ENCODE measurements at regions not wholly inside any gene's neighbourhood (a gene's known extent, or its start where the extent isn't known, plus 50 kb on each side); places are given as distances from the start of the nearest gene placed in this dataset.

DNA sequence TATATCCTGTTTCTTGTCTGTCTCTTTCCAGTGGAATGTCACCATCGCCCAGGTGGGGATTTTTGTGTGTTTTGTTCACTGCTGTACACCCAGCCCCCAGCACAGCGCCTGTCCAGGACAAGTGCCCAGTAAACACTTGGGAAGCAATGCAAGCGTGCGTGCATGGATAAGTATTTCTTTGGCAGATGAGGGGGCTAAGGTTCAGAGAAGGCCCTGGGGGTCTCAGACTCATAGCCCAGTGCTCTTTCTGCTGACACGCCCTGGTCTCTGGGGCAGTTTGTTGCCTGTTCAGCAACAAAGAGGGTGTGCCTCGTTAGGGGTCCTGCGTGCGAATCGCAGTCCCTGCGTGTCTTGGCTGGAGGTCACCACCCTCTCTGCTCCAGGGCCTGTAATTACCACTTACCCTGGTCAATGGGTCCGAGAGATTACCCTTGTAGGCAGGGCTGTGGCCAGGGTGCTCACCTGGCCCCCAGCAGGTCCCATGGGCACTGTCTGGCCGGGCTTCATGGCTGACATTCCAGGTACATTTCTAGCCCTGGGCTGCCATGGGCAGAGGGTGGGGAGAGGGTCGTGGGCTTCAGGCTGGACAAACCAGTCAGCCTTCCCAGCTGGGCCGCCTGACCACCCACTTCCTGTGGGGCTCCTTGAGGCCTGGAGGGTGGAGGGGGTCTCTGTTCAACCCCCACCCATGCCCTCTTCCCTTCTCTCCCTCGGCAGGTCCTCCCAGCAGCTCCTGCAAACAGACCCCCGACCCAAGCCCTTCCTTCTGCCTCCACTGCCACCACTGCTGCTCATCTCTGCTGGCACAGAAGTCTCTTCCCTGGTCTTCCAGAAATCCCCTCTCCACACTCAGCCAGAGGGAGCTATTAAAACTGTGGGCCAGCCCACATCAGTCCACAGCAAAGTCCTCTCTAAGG, 87.1 kb downstream of the CEBPB start:
- DNase-seq (peak in 1 of 5 donors; percentile 68), FAIRE-seq (no peak)
- H3K36me3 ChIP-seq (ENCODE audit: control insufficient read depth in 2 of 3, insufficient read depth in 3 of 3, low read length in 3 of 3): no peaks in the 10 kb centered on the region
- H3K4me1 ChIP-seq (ENCODE audit: control insufficient read depth in 2 of 3, insufficient read depth in 2 of 3, low read depth in 1 of 3, low read length in 3 of 3): peaks cover 0 to 5% (median 0%) of the 10 kb centered on the region in 3 donors
- TF ChIP-seq, protein P1, sequence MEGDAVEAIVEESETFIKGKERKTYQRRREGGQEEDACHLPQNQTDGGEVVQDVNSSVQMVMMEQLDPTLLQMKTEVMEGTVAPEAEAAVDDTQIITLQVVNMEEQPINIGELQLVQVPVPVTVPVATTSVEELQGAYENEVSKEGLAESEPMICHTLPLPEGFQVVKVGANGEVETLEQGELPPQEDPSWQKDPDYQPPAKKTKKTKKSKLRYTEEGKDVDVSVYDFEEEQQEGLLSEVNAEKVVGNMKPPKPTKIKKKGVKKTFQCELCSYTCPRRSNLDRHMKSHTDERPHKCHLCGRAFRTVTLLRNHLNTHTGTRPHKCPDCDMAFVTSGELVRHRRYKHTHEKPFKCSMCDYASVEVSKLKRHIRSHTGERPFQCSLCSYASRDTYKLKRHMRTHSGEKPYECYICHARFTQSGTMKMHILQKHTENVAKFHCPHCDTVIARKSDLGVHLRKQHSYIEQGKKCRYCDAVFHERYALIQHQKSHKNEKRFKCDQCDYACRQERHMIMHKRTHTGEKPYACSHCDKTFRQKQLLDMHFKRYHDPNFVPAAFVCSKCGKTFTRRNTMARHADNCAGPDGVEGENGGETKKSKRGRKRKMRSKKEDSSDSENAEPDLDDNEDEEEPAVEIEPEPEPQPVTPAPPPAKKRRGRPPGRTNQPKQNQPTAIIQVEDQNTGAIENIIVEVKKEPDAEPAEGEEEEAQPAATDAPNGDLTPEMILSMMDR (IDR thresholded peaks at IDR 0.05; ENCODE audit: borderline replicate concordance, extremely low read depth, insufficient read depth): no peak
- intact Hi-C loops (cut with DNase I): loop anchor here (10.0 kb wide), 1 partner anchor 53 kb away; no protein-coding TSS in a partner anchor
- H3K27ac ChIP-seq (ENCODE audit: low read depth in 2 of 2, low read length in 2 of 2): peak overlapping the region in 1 of 2 donors; percentile 51
- H3K4me3 ChIP-seq (ENCODE audit: low read length in 3 of 3): no peak overlapping the region
- no peak overlapping the region for H3K9ac ChIP-seq (ENCODE audit: low read length in 3 of 3)
- no peaks in the 10 kb centered on the region for H3K9me3 ChIP-seq (ENCODE audit: control insufficient read depth in 2 of 3, insufficient read depth in 1 of 3, low read length in 3 of 3)
- no peaks in the 10 kb centered on the region for H3K27me3 ChIP-seq (ENCODE audit: control insufficient read depth, insufficient read depth, low read length)

DNA sequence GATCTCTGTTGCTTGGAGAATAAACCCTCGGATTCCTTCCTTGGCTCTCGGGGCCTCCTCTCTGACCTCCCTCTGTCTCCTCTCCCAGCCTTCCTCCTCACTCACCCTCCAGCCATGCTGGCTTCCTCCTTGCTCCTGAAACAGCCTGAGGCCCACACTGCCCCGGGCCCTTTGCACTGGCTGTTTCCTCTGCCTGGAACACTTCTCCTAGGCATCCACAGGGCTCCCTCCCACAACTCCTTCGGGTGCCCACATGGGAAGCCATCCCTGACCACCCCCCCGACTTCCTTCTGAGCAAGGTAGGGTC, 87.7 kb downstream of the CEBPB start:
- Histone ChIP-seq H3K9ac (ENCODE audit: low read length in 3 of 3) (no peak overlapping the region), H3K27ac (ENCODE audit: low read depth in 2 of 2, low read length in 2 of 2) (peak overlapping the region in 1 of 2 donors; percentile 51), H3K36me3 (ENCODE audit: control insufficient read depth in 2 of 3, insufficient read depth in 3 of 3, low read length in 3 of 3) (no peaks in the 10 kb centered on the region), H3K27me3 (ENCODE audit: control insufficient read depth, insufficient read depth, low read length) (no peaks in the 10 kb centered on the region), H3K4me3 (ENCODE audit: low read length in 3 of 3) (no peak overlapping the region), H3K9me3 (ENCODE audit: control insufficient read depth in 2 of 3, insufficient read depth in 1 of 3, low read length in 3 of 3) (no peaks in the 10 kb centered on the region), H3K4me1 (ENCODE audit: control insufficient read depth in 2 of 3, insufficient read depth in 2 of 3, low read depth in 1 of 3, low read length in 3 of 3) (peaks cover 0 to 5% (median 0%) of the 10 kb centered on the region in 3 donors)
- intact Hi-C loops (cut with DNase I): loop anchor here (10.0 kb wide), 1 partner anchor 54 kb away; no protein-coding TSS in a partner anchor
- FAIRE-seq (no peak), DNase-seq (no peak)
- TF ChIP-seq, protein P1 (IDR thresholded peaks at IDR 0.05; ENCODE audit: borderline replicate concordance, extremely low read depth, insufficient read depth): no peak

DNA sequence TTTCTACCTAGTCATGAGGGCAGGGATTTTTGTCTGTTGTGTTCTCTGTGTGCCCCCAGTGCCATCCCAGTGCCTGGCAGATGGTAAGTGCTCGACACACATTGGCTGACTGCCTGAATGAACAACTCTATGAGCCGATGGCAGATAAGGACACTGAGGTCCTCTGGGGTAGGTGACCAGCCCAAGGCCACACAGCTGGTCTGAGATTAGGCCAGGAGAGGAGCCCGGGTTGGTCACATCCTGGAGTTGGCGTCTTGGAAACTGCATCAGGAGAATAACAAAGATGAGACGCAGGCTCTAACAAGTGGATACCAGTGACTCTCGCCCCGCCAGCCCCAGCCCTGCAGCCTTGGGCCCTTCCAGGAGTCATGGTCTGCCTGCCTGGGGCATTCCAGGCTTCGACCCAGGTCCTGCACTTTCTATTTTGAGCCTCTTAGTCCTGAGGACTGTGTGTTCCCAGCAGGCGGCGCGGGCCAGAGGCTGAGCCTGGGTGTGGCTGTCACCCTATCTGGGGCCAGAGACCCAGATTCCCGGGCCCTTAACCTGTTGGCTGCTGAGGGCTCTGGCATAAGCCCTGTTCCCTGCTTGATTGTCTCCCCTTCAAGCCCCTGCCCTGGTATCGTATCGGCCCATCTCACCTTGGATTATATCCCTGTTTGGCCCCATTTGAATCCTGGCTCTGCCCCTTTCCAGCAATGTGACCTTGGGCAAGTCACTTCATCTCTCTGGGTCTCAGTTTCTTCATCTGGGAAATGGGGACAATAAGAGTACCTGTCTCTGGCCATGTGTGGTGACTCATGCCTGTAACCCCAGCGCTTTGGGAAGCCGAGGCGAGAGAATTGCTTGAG, 88.3 kb downstream of the CEBPB start:
- intact Hi-C loops (cut with DNase I): loop anchor here (10.0 kb wide), 1 partner anchor 54 kb away; no protein-coding TSS in a partner anchor
- H3K4me1 ChIP-seq (ENCODE audit: control insufficient read depth in 2 of 3, insufficient read depth in 2 of 3, low read depth in 1 of 3, low read length in 3 of 3): peaks cover 0 to 6% (median 0%) of the 10 kb centered on the region in 3 donors
- no peaks in the 10 kb centered on the region for H3K36me3 ChIP-seq (ENCODE audit: control insufficient read depth in 2 of 3, insufficient read depth in 3 of 3, low read length in 3 of 3)
- H3K9me3 ChIP-seq (ENCODE audit: control insufficient read depth in 2 of 3, insufficient read depth in 1 of 3, low read length in 3 of 3): no peaks in the 10 kb centered on the region
- no peak overlapping the region for H3K9ac ChIP-seq (ENCODE audit: low read length in 3 of 3)
- DNase-seq (peak in 1 of 5 donors; percentile 94), FAIRE-seq (no peak)
- H3K27me3 ChIP-seq (ENCODE audit: control insufficient read depth, insufficient read depth, low read length): no peaks in the 10 kb centered on the region
- no peak overlapping the region for H3K4me3 ChIP-seq (ENCODE audit: low read length in 3 of 3)
- TF ChIP-seq, protein P1 (IDR thresholded peaks at IDR 0.05; ENCODE audit: borderline replicate concordance, extremely low read depth, insufficient read depth): peak; percentile 14
- H3K27ac ChIP-seq (ENCODE audit: low read depth in 2 of 2, low read length in 2 of 2): peak overlapping the region in 1 of 2 donors; percentile 51

Data from kidney (tissue), 13 donors.